SK-N-SH (cell line): ENCODE measurements at regions not wholly inside any gene's neighbourhood (a gene's known extent, or its start where the extent isn't known, plus 50 kb on each side); places are given as distances from the start of the nearest gene placed in this dataset.

Source experiments
- CTCF ChIA-PET: fragments of 300-600, 350-600 bp; formaldehyde crosslinking; extraction: SDS; loops from one replicate; lab custom pipeline; 2021; lab: Yijun Ruan, JAX
- POLR2A ChIA-PET: fragments of 350-600 bp; sonication (Branson Sonifier 250); formaldehyde crosslinking; extraction: SDS; loops from one replicate; lab custom pipeline; 2020; ENCODE audit warnings: antibody characterized with exemption, inconsistent platforms; lab: Yijun Ruan, JAX
- DNase-seq: peaks from one replicate; pipeline ENCODE4 v3.0.0; 2012
- H2AFZ ChIP-seq: fragments of 200-600 bp; sonication (generic); 2 replicates; pipeline ENCODE4 v1.8.1; 2016; ENCODE audit warnings: antibody characterized with exemption, mild to moderate bottlenecking, low read depth
- H3F3A ChIP-seq: fragments of 200-600 bp; sonication (generic); replicated peaks from 2 replicates; pipeline ENCODE3; 2016; ENCODE audit warnings: antibody characterized with exemption, mild to moderate bottlenecking; ENCODE audit not compliant: insufficient read depth
- H3K27ac ChIP-seq, 2 experiments: fragments of 200-500 bp in 1 of 2; fragments of 200-600 bp in 1 of 2; sonication (Bioruptor generic) in 1 of 2; sonication (generic), shearing (Covaris generic) in 1 of 2; 2 replicates each; pipeline versions ENCODE4 v1.5.1 to v1.6.1; 2014 to 2016; ENCODE audit warnings: low read depth in 2 of 2, inconsistent platforms in 1 of 2, low read length in 1 of 2, mild to moderate bottlenecking in 1 of 2, mixed read lengths in 1 of 2
- H3K27me3 ChIP-seq: fragments of 200-600 bp; sonication (generic), shearing (Covaris generic); 2 replicates; pipeline ENCODE4 v1.6.1; 2016; ENCODE audit warnings: mixed run types; ENCODE audit not compliant: insufficient read depth
- H3K36me3 ChIP-seq, 2 experiments: fragments of 200-500 bp in 1 of 2; fragments of 200-600 bp in 1 of 2; sonication (Bioruptor generic) in 1 of 2; sonication (generic) in 1 of 2; replicated peaks in 1 of 2; 2 replicates each; pipeline versions ENCODE3 to v1.5.1; 2014 to 2016; ENCODE audit warnings: low read length in 1 of 2, mild to moderate bottlenecking in 1 of 2; ENCODE audit not compliant: insufficient read depth in 2 of 2, control insufficient read depth in 1 of 2
- H3K4me1 ChIP-seq, 2 experiments: fragments of 200-500 bp in 1 of 2; fragments of 200-600 bp in 1 of 2; sonication (Bioruptor generic) in 1 of 2; sonication (generic), shearing (Covaris generic) in 1 of 2; 2 replicates each; pipeline versions ENCODE4 v1.5.1 to v1.6.1; 2014 to 2016; ENCODE audit warnings: low read depth in 1 of 2, low read length in 1 of 2, mixed run types in 1 of 2; ENCODE audit not compliant: insufficient read depth in 2 of 2, control insufficient read depth in 1 of 2
- H3K4me2 ChIP-seq: fragments of 200-600 bp; sonication (generic), shearing (Covaris generic); 2 replicates; pipeline ENCODE4 v1.6.1; 2017; ENCODE audit warnings: mixed run types
- H3K4me3 ChIP-seq, 2 experiments: fragments of 200-500 bp in 1 of 2; fragments of 200-600 bp in 1 of 2; sonication (Bioruptor generic) in 1 of 2; sonication (generic), shearing (Covaris generic) in 1 of 2; 2 replicates each; pipeline versions ENCODE4 v1.5.1 to v1.8.1; 2014 to 2016; ENCODE audit warnings: low read depth in 2 of 2, inconsistent platforms in 1 of 2, low read length in 1 of 2, mild to moderate bottlenecking in 1 of 2, mixed read lengths in 1 of 2, moderate library complexity in 1 of 2
- H3K79me2 ChIP-seq: fragments of 200-600 bp; sonication (generic); 2 replicates; pipeline ENCODE4 v1.8.1; 2017; ENCODE audit warnings: mild to moderate bottlenecking; ENCODE audit not compliant: insufficient read depth
- H3K9ac ChIP-seq: fragments of 200-600 bp; sonication (generic); 2 replicates; pipeline ENCODE4 v1.6.1; 2017; ENCODE audit warnings: mixed run types
- H3K9me2 ChIP-seq: fragments of 200-600 bp; sonication (generic); 2 replicates; pipeline ENCODE4 v1.6.1; 2017; ENCODE audit warnings: mixed run types
- H3K9me3 ChIP-seq: fragments of 200-600 bp; sonication (generic); 2 replicates; pipeline ENCODE4 v1.6.1; 2017; ENCODE audit warnings: mixed run types, mild to moderate bottlenecking, moderate library complexity
- H4K20me1 ChIP-seq: fragments of 200-600 bp; sonication (generic); 2 replicates; pipeline ENCODE4 v1.6.1; 2017; ENCODE audit warnings: mild to moderate bottlenecking, mixed run types; ENCODE audit not compliant: insufficient read depth
- EZH2phosphoT487 ChIP-seq: fragments of 200-600 bp; sonication (generic); IDR thresholded peaks from 2 replicates; pipeline ENCODE4 v1.6.1; 2017; ENCODE audit warnings: low read depth, mixed run types, mild to moderate bottlenecking, antibody characterized with exemption, moderate library complexity, borderline replicate concordance
- GABPA ChIP-seq: IDR thresholded peaks from 2 replicates; pipeline ENCODE4 v1.4.0; 2012; ENCODE audit warnings: low read depth, mild to moderate bottlenecking
- GATA2 ChIP-seq: sonication (generic); formaldehyde crosslinking; IDR thresholded peaks from 2 replicates; pipeline ENCODE4 v1.5.0; 2020; ENCODE audit warnings: mild to moderate bottlenecking, missing genetic modification reagents
- JUND ChIP-seq: IDR thresholded peaks from 2 replicates; pipeline ENCODE4 v1.4.0; 2012
- MAX ChIP-seq: IDR thresholded peaks from 2 replicates; pipeline ENCODE4 v1.4.0; 2012; ENCODE audit warnings: low read depth
- MXI1 ChIP-seq: IDR thresholded peaks from 2 replicates; pipeline ENCODE4 v1.6.1; 2012; ENCODE audit warnings: mild to moderate bottlenecking, low read depth, low read length, improper control_type of control experiment
- NFIC ChIP-seq: IDR thresholded peaks from 2 replicates; pipeline ENCODE4 v1.4.0; 2012; ENCODE audit warnings: borderline replicate concordance
- POLR2AphosphoS5 ChIP-seq: IDR thresholded peaks from 2 replicates; pipeline ENCODE4 v1.6.1; 2012; ENCODE audit warnings: low read depth, low read length
- RAD21 ChIP-seq: IDR thresholded peaks from 2 replicates; pipeline ENCODE4 v1.6.1; 2012; ENCODE audit warnings: mild to moderate bottlenecking, low read length
- RCOR1 ChIP-seq: fragments of 150-350 bp; IDR thresholded peaks from 2 replicates; pipeline ENCODE4 v1.6.1; 2017; ENCODE audit warnings: antibody characterized with exemption, low read length
- REST ChIP-seq: IDR thresholded peaks from 2 replicates; pipeline ENCODE4 v1.6.1; 2012; ENCODE audit warnings: mild to moderate bottlenecking, low read depth, low read length, moderate library complexity
- RFX5 ChIP-seq: IDR thresholded peaks from 2 replicates; pipeline ENCODE4 v1.6.1; 2012; ENCODE audit warnings: mild to moderate bottlenecking, improper control_type of control experiment, low read length
- SMC3 ChIP-seq: IDR thresholded peaks from 2 replicates; pipeline ENCODE4 v1.6.1; 2012; ENCODE audit warnings: low read depth, low read length, improper control_type of control experiment
- TAF1 ChIP-seq: IDR thresholded peaks from 2 replicates; pipeline ENCODE4 v1.6.1; 2012; ENCODE audit warnings: low read depth, mild to moderate bottlenecking, low read length, moderate library complexity, borderline replicate concordance
- TEAD4 ChIP-seq: IDR thresholded peaks from 2 replicates; pipeline ENCODE4 v1.4.0; 2012; ENCODE audit warnings: mild to moderate bottlenecking, borderline replicate concordance; ENCODE audit not compliant: insufficient read depth
- ZBTB33 ChIP-seq: IDR thresholded peaks from 2 replicates; pipeline ENCODE4 v1.4.0; 2012; ENCODE audit warnings: low read depth, borderline replicate concordance

GRCh38 chr14:82502043-82502442 lies 968.4 kb upstream of the SEL1L start (continued):
- TF ChIP-seq REST = no peak
- no peak for TF ChIP-seq MXI1

GRCh38 chr14:82504894-82505293 lies 971.2 kb upstream of the SEL1L start:
- Histone ChIP-seq H3K9ac (no peak overlapping the region), H2AFZ (no peak overlapping the region), H3K9me2 (no peaks in the 10 kb centered on the region), H3K36me3 (no peaks in the 10 kb centered on the region), H3K27me3 (no peaks in the 10 kb centered on the region), H3K4me2 (no peak overlapping the region), H3F3A (no peaks in the 10 kb centered on the region), H3K27ac (no peak overlapping the region), H3K79me2 (no peaks in the 10 kb centered on the region), H3K4me1 (no peaks in the 10 kb centered on the region), H3K9me3 (no peaks in the 10 kb centered on the region), H3K4me3 (no peak overlapping the region), H4K20me1 (no peaks in the 10 kb centered on the region)
- ChIA-PET POLR2A (no interaction called here), CTCF (no interaction called here)
- TF ChIP-seq TEAD4 (no peak), MAX (no peak), RFX5 (no peak), JUND (no peak), MXI1 (no peak), EZH2phosphoT487 (no peak), TAF1 (no peak), POLR2AphosphoS5 (no peak), GATA2 (CRISPR knock-in tag) (no peak), RCOR1 (no peak), SMC3 (no peak), RAD21 (no peak), GABPA (no peak), ZBTB33 (no peak), NFIC (no peak)
- DNase-seq = no peak
